Left ventricle myocardium superior (tissue), 1 donor: ENCODE measurements at regions not wholly inside any gene's neighbourhood (a gene's known extent, or its start where the extent isn't known, plus 50 kb on each side); places are given as distances from the start of the nearest gene placed in this dataset.
"Not testable (repeated sequence)": the region's sequence is repeated elsewhere in the genome, so short reads cannot be mapped to it uniquely, and the experiment has no call there.

ENCODE experiments used
- ATAC-seq: fragments of 200-7000 bp; cut with Tn5 transposase; one replicate; pipeline ENCODE4 v1.9.1; 2020; ENCODE audit warnings: mild to moderate bottlenecking, moderate library complexity
- DNase-seq: peaks from one replicate; pipeline ENCODE4 v3.0.0-alpha.2; 2020
- intact Hi-C: fragments of 100-400 bp; cut with micrococcal nuclease; formaldehyde crosslinking; loops from one replicate; pipeline ENCODE4 v1.11.0; 2022
- donor health status: DM: no; HTN: yes; CAD: no; lungs with severe emphysema.

GRCh38 chr16:54748611-54749190 lies 182.0 kb upstream of the IRX5 start:
- DNase-seq: no peak
- no peak for ATAC-seq
- intact Hi-C loops: no loop called here

GRCh38 chr16:54746596-54746995 lies 184.1 kb upstream of the IRX5 start:
- DNase-seq (no peak), ATAC-seq (no peak)
- intact Hi-C loops: no loop called here

- ATAC-seq (no peak), DNase-seq (no peak)
- intact Hi-C loops: no loop called here
These were observed 185.7 kb upstream of the IRX5 start for GRCh38 chr16:54744998-54745397.

- no peak for ATAC-seq
- DNase-seq: no peak
- intact Hi-C loops: no loop called here
These were observed 188.2 kb upstream of the IRX5 start for GRCh38 chr16:54742436-54742835.

GRCh38 chr16:54739381-54739780 lies 191.3 kb upstream of the IRX5 start:
- intact Hi-C loops: no loop called here
- no peak for DNase-seq
- no peak for ATAC-seq

GRCh38 chr16:54734156-54734555 lies 196.5 kb upstream of the IRX5 start:
- ATAC-seq (no peak), DNase-seq (no peak)
- intact Hi-C loops: no loop called here

GRCh38 chr16:54727696-54728095 lies 203.0 kb upstream of the IRX5 start:
- ATAC-seq, intact Hi-C loops, DNase-seq: not testable (repeated sequence)

- ATAC-seq: no peak
- intact Hi-C loops: no loop called here
These were observed 206.2 kb upstream of the IRX5 start for GRCh38 chr16:54724346-54724925.

GRCh38 chr16:54722210-54722676 lies 208.4 kb upstream of the IRX5 start:
- ATAC-seq (no peak), DNase-seq (no peak)
- intact Hi-C loops: no loop called here

More at GRCh38 chr16:54724346-54724925, 206.2 kb upstream of the IRX5 start:
- no peak for DNase-seq

- ATAC-seq (no peak), DNase-seq (no peak)
- intact Hi-C loops: no loop called here
These were observed 210.4 kb upstream of the IRX5 start for GRCh38 chr16:54720259-54720658.

GRCh38 chr16:54719624-54720023 lies 211.0 kb upstream of the IRX5 start:
- intact Hi-C loops: no loop called here
- DNase-seq (no peak), ATAC-seq (no peak)

- no peak for DNase-seq
- ATAC-seq: no peak
- intact Hi-C loops: no loop called here
These were observed 212.3 kb upstream of the IRX5 start for GRCh38 chr16:54718376-54718775.

- DNase-seq (no peak), ATAC-seq (no peak)
- intact Hi-C loops: no loop called here
These were observed 215.7 kb upstream of the IRX5 start for GRCh38 chr16:54715011-54715410.

GRCh38 chr16:54712866-54713265 lies 217.8 kb upstream of the IRX5 start:
- intact Hi-C loops: no loop called here
- DNase-seq: no peak
- no peak for ATAC-seq

- ATAC-seq: no peak
- no peak for DNase-seq
- intact Hi-C loops: no loop called here
These were observed 222.9 kb upstream of the IRX5 start for GRCh38 chr16:54707813-54708212.

- ATAC-seq (no peak), DNase-seq (no peak)
- intact Hi-C loops: no loop called here
These were observed 224.3 kb upstream of the IRX5 start for GRCh38 chr16:54706406-54706805.

GRCh38 chr16:54703339-54703738 lies 227.3 kb upstream of the IRX5 start:
- intact Hi-C loops: no loop called here
- no peak for DNase-seq
- no peak for ATAC-seq

GRCh38 chr16:54699656-54700055 lies 231.0 kb upstream of the IRX5 start:
- ATAC-seq (no peak), DNase-seq (no peak)
- intact Hi-C loops: no loop called here

GRCh38 chr16:54697677-54698076 lies 233.0 kb upstream of the IRX5 start:
- intact Hi-C loops: no loop called here
- DNase-seq (no peak), ATAC-seq (no peak)

- DNase-seq: no peak
- ATAC-seq: no peak
- intact Hi-C loops: no loop called here
These were observed 233.7 kb upstream of the IRX5 start for GRCh38 chr16:54696970-54697369.

- no peak for DNase-seq
- intact Hi-C loops: no loop called here
These were observed 234.1 kb upstream of the IRX5 start for GRCh38 chr16:54696522-54696921.

More at GRCh38 chr16:54696522-54696921, 234.1 kb upstream of the IRX5 start:
- no peak for ATAC-seq
